IPS DF 6.9 (cell line): ENCODE measurements at regions not wholly inside any gene's neighbourhood (a gene's known extent, or its start where the extent isn't known, plus 50 kb on each side); places are given as distances from the start of the nearest gene placed in this dataset.

Source experiments
- DNase-seq: peaks from one replicate; pipeline ENCODE4 v3.0.0-alpha.2; 2013; ENCODE audit warnings: low read depth, low spot score
- H3K27ac ChIP-seq: one replicate; pipeline ENCODE4 v1.5.1; 2013; ENCODE audit warnings: low read length, control low read depth
- H3K27me3 ChIP-seq: 2 replicates; pipeline ENCODE4 v1.6.1; 2013; ENCODE audit warnings: mild to moderate bottlenecking, low read length; ENCODE audit not compliant: control insufficient read depth, insufficient read depth
- H3K36me3 ChIP-seq: 2 replicates; pipeline ENCODE4 v1.6.1; 2013; ENCODE audit warnings: low read length; ENCODE audit not compliant: control insufficient read depth, insufficient read depth
- H3K4me1 ChIP-seq: 2 replicates; pipeline ENCODE4 v1.6.1; 2013; ENCODE audit warnings: low read length; ENCODE audit not compliant: control insufficient read depth, insufficient read depth
- H3K4me3 ChIP-seq: 2 replicates; pipeline ENCODE4 v1.5.1; 2013; ENCODE audit warnings: mild to moderate bottlenecking, low read length
- H3K9me3 ChIP-seq: 2 replicates; pipeline ENCODE4 v1.6.1; 2013; ENCODE audit warnings: low read length, inconsistent platforms; ENCODE audit not compliant: control insufficient read depth, insufficient read depth
- WGBS: extraction: QIAGEN DNeasy Blood & Tissue Kit; methylation state at CpG from one replicate; pipeline ENCODE4 v1.1.7; 2013; ENCODE audit warnings: mixed read lengths, missing lambda C conversion rate; ENCODE audit not compliant: insufficient read length, insufficient coverage; 5-methylcytosine and 5-hydroxymethylcytosine counted together

- no peak for DNase-seq
- Histone ChIP-seq H3K4me1 (peaks cover 1% of the 10 kb centered on the region; the same call in 1 of the 2 replicates), H3K27ac (no peak overlapping the region), H3K36me3 (no peaks in the 10 kb centered on the region), H3K4me3 (no peak overlapping the region), H3K9me3 (no peaks in the 10 kb centered on the region), H3K27me3 (no peaks in the 10 kb centered on the region)
- WGBS: no CpG with 5 or more reads among the region's 1 CpG
Observed at GRCh38 chr3:10759495-10759894, 56.5 kb upstream of the SLC6A11 start.

DNA sequence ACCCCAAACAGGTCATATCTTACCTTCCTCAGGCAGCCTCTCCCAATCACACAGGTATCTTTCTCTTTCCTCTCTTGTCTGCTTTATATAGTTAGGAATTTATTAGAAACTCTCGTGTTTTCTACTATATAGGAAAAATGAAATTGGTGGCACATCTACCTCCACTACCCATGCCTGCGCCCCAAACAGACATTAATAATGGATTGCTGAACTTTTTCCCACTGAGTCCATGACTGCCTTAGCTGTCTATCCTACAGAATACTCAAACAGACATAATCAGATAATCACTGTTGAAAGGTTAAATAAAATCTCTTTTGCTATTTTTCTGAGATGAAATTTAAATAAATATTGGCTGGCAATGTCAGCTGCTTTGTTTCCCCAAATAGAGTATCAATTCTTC lies 55.8 kb upstream of the SLC6A11 start:
- H3K4me1 ChIP-seq: peaks cover 1% of the 10 kb centered on the region; the same call in 1 of the 2 replicates
- DNase-seq: no peak
- H3K36me3 ChIP-seq: no peaks in the 10 kb centered on the region
- H3K27me3 ChIP-seq: no peaks in the 10 kb centered on the region
- WGBS: no CpG with 5 or more reads among the region's 2 CpGs
- no peaks in the 10 kb centered on the region for H3K9me3 ChIP-seq
- H3K4me3 ChIP-seq: no peak overlapping the region
- H3K27ac ChIP-seq: no peak overlapping the region

- DNase-seq: no peak
- no peak overlapping the region for H3K4me3 ChIP-seq
- H3K9me3 ChIP-seq: no peaks in the 10 kb centered on the region
- no peaks in the 10 kb centered on the region for H3K36me3 ChIP-seq
- no peak overlapping the region for H3K27ac ChIP-seq
- no CpG with 5 or more reads among the region's 8 CpGs for WGBS
- H3K27me3 ChIP-seq: no peaks in the 10 kb centered on the region
- peaks cover 1% of the 10 kb centered on the region; the same call in 1 of the 2 replicates for H3K4me1 ChIP-seq
Observed at GRCh38 chr3:10761583-10761982, 54.4 kb upstream of the SLC6A11 start.

- H3K4me3 ChIP-seq: no peak overlapping the region
- H3K27ac ChIP-seq: no peak overlapping the region
- no peaks in the 10 kb centered on the region for H3K36me3 ChIP-seq
- H3K9me3 ChIP-seq: no peaks in the 10 kb centered on the region
- WGBS: no CpG with 5 or more reads among the region's 5 CpGs
- no peaks in the 10 kb centered on the region; the same call in 1 of the 2 replicates for H3K27me3 ChIP-seq
- peaks cover 1% of the 10 kb centered on the region; the same call in 1 of the 2 replicates for H3K4me1 ChIP-seq
- no peak for DNase-seq
Observed at GRCh38 chr3:10762116-10762515, 53.9 kb upstream of the SLC6A11 start.

DNA sequence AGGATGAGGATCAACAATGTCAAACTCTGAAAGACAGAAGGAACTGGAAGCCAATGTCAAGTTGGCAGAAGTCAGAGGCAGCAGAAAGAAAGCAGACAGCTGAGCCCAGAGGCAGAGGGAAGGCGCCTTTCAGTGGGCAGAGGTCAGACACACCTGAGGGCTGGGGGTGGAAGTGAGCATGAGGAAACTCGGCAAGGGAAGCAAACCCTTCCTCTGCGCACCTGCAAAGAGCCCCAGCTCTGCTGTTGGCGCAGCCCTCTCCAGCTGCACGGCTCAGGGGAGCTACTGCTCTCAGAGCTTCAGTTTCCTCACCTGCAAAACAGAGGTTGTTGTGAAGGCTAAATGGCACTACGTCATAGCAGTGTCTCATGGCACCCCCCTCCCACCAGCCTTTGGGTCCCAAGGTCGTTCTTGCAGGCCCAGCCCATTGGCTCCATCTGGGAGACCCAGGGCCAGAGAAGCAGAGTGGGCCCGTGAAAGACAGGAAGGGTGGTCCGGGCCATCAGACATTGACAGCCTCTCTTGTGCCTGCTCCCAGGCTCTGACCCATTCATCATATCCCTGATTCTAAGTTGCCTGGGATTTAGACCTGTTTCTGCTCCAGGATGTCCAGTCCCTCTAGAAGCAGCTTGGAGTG lies 53.3 kb upstream of the SLC6A11 start:
- WGBS: no CpG with 5 or more reads among the region's 9 CpGs
- Histone ChIP-seq H3K27ac (no peak overlapping the region), H3K36me3 (no peaks in the 10 kb centered on the region), H3K27me3 (no peaks in the 10 kb centered on the region; the same call in 1 of the 2 replicates), H3K4me3 (no peak overlapping the region), H3K9me3 (no peaks in the 10 kb centered on the region), H3K4me1 (peaks cover 1% of the 10 kb centered on the region; the same call in 1 of the 2 replicates)
- DNase-seq: no peak

- Histone ChIP-seq H3K27ac (no peak overlapping the region), H3K4me3 (no peak overlapping the region), H3K36me3 (no peaks in the 10 kb centered on the region), H3K9me3 (no peaks in the 10 kb centered on the region), H3K4me1 (peaks cover 1% of the 10 kb centered on the region; the same call in 1 of the 2 replicates), H3K27me3 (no peaks in the 10 kb centered on the region; the same call in 1 of the 2 replicates)
- DNase-seq: no peak
- no CpG with 5 or more reads among the region's 9 CpGs for WGBS
Observed at GRCh38 chr3:10763248-10763620, 52.8 kb upstream of the SLC6A11 start.

GRCh38 chr3:10763817-10764258 lies 52.2 kb upstream of the SLC6A11 start:
- WGBS: no CpG with 5 or more reads among the region's 10 CpGs
- Histone ChIP-seq H3K27me3 (no peaks in the 10 kb centered on the region; the same call in 1 of the 2 replicates), H3K4me1 (peaks cover 1% of the 10 kb centered on the region; the same call in 1 of the 2 replicates), H3K9me3 (no peaks in the 10 kb centered on the region), H3K36me3 (no peaks in the 10 kb centered on the region), H3K27ac (no peak overlapping the region), H3K4me3 (no peak overlapping the region)
- DNase-seq: no peak

- Histone ChIP-seq H3K9me3 (no peaks in the 10 kb centered on the region), H3K4me3 (no peak overlapping the region), H3K27ac (no peak overlapping the region), H3K4me1 (peaks cover 1% of the 10 kb centered on the region; the same call in 1 of the 2 replicates), H3K36me3 (no peaks in the 10 kb centered on the region), H3K27me3 (no peaks in the 10 kb centered on the region; the same call in 1 of the 2 replicates)
- DNase-seq: no peak
- no CpG with 5 or more reads among the region's 32 CpGs for WGBS
Observed at GRCh38 chr3:10764259-10765051, 51.6 kb upstream of the SLC6A11 start.

DNA sequence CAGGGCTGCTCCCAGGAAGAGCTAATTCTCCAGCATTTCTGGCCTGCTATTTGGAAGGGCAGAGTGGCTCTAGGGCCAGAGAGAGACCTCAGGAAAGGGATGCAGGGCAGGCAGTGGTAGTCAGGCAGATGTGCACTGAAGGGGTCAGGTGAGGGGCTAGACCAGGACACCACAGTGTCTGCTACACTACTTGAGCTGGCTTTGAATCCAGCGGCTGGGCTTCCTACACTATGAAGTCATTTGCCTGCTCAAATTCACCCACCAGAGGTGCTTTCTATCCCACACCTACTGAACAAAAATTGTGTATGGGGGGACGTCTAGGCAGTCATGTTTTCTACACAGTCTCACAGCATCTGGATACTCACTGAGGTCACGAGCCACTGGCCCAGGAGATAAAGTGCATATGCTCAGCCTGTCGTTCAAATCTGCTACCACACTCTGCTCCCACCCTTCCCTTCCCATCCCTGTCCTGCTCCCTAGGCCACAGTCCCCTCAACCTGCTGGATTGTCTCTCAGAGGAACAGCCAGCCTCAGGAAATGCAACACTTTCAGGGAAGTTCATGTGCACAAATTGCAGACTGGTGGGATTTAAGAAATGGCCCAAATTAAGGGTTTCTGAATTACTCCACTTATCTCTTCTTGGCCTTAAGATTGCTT lies 49.9 kb upstream of the SLC6A11 start:
- H3K36me3 ChIP-seq: no peaks in the 10 kb centered on the region
- no CpG with 5 or more reads among the region's 4 CpGs for WGBS
- no peak for DNase-seq
- no peak overlapping the region for H3K4me3 ChIP-seq
- no peak overlapping the region for H3K27ac ChIP-seq
- no peaks in the 10 kb centered on the region for H3K9me3 ChIP-seq
- H3K4me1 ChIP-seq: peaks cover 1% of the 10 kb centered on the region; the same call in 1 of the 2 replicates
- no peaks in the 10 kb centered on the region; the same call in 1 of the 2 replicates for H3K27me3 ChIP-seq
